Liver (tissue), 8 donors: ENCODE measurements at regions not wholly inside any gene's neighbourhood (a gene's known extent, or its start where the extent isn't known, plus 50 kb on each side); places are given as distances from the start of the nearest gene placed in this dataset.

Source experiments
- DNase-seq: peaks from one replicate; pipeline ENCODE4 v3.0.0-alpha.2; 2017; ENCODE audit warnings: low spot score
- H3K27ac ChIP-seq, 2 donors: one replicate each; pipeline ENCODE4 v1.7.0; 2013; ENCODE audit warnings: inconsistent platforms in 2 of 2, low read length in 2 of 2, control low read depth in 1 of 2, low read depth in 1 of 2, mild to moderate bottlenecking in 1 of 2
- H3K27me3 ChIP-seq, 4 donors: one replicate each; pipeline versions ENCODE4 v1.6.1 to v1.7.0; 2013; ENCODE audit warnings: low read length in 3 of 4, inconsistent platforms in 1 of 4, mild to moderate bottlenecking in 1 of 4, moderate library complexity in 1 of 4; ENCODE audit not compliant: control insufficient read depth in 4 of 4, insufficient read depth in 4 of 4
- H3K36me3 ChIP-seq, 4 donors: one replicate each; pipeline versions ENCODE4 v1.6.1 to v1.7.0; 2013; ENCODE audit warnings: low read length in 3 of 4, mild to moderate bottlenecking in 3 of 4, low read depth in 1 of 4, moderate library complexity in 1 of 4; ENCODE audit not compliant: control insufficient read depth in 4 of 4, insufficient read depth in 3 of 4
- H3K4me1 ChIP-seq, 4 donors: one replicate each; pipeline versions ENCODE4 v1.6.1 to v1.7.0; 2013; ENCODE audit warnings: low read length in 3 of 4, mild to moderate bottlenecking in 3 of 4, moderate library complexity in 1 of 4; ENCODE audit not compliant: control insufficient read depth in 4 of 4, insufficient read depth in 4 of 4
- H3K4me3 ChIP-seq, 3 donors: one replicate each; pipeline versions ENCODE4 v1.6.1 to v1.7.0; 2013; ENCODE audit warnings: low read length in 3 of 3, control low read depth in 1 of 3, low read depth in 1 of 3, mild to moderate bottlenecking in 1 of 3
- H3K9ac ChIP-seq, 2 donors: one replicate each; pipeline ENCODE4 v1.7.0; 2013; ENCODE audit warnings: low read length in 2 of 2, mild to moderate bottlenecking in 2 of 2, moderate library complexity in 2 of 2, control low read depth in 1 of 2, low read depth in 1 of 2
- H3K9me3 ChIP-seq, 4 donors: one replicate each; pipeline versions ENCODE4 v1.6.1 to v1.7.0; 2013; ENCODE audit warnings: low read length in 3 of 4; ENCODE audit not compliant: control insufficient read depth in 4 of 4
- ATF3 ChIP-seq: IDR thresholded peaks from 2 replicates; pipeline ENCODE4 v1.6.1; 2016; ENCODE audit warnings: antibody characterized with exemption
- CTCF ChIP-seq: fragments of 150-350 bp; IDR thresholded peaks from 2 replicates; pipeline ENCODE4 v1.5.1; 2017; ENCODE audit warnings: improper control_type of control experiment, low read depth, low read length; ENCODE audit not compliant: missing input control
- EGR1 ChIP-seq, 2 donors: IDR thresholded peaks; 2 replicates each; pipeline ENCODE4 v1.6.1; 2016 to 2018; ENCODE audit warnings: antibody characterized with exemption in 2 of 2, low read depth in 2 of 2
- FOXA1 ChIP-seq: IDR thresholded peaks from 2 replicates; pipeline ENCODE4 v1.6.1; 2016; ENCODE audit warnings: antibody characterized with exemption
- HNF4A ChIP-seq, 2 donors: conservative IDR thresholded peaks; 2 replicates each; pipeline ENCODE4 v1.6.1; 2016; ENCODE audit warnings: antibody characterized with exemption in 2 of 2, mild to moderate bottlenecking in 2 of 2
- HNF4G ChIP-seq: IDR thresholded peaks from 2 replicates; pipeline ENCODE4 v1.6.1; 2016; ENCODE audit warnings: antibody characterized with exemption
- JUND ChIP-seq, 2 donors: IDR thresholded peaks; 2 replicates each; pipeline ENCODE4 v1.6.1; 2016; ENCODE audit warnings: antibody characterized with exemption in 2 of 2
- MAX ChIP-seq: IDR thresholded peaks from 2 replicates; pipeline ENCODE4 v1.6.1; 2016; ENCODE audit warnings: antibody characterized with exemption
- NR2F2 ChIP-seq: IDR thresholded peaks from 2 replicates; pipeline ENCODE4 v1.6.1; 2016; ENCODE audit warnings: antibody characterized with exemption
- RAD21 ChIP-seq, 2 donors: IDR thresholded peaks; 2 replicates each; pipeline ENCODE4 v1.6.1; 2016; ENCODE audit warnings: antibody characterized with exemption in 2 of 2, mild to moderate bottlenecking in 2 of 2
- REST ChIP-seq: IDR thresholded peaks from 2 replicates; pipeline ENCODE4 v1.6.1; 2016; ENCODE audit warnings: antibody characterized with exemption, mild to moderate bottlenecking
- RXRA ChIP-seq, 2 donors: IDR thresholded peaks; 2 replicates each; pipeline ENCODE4 v1.6.1; 2017 to 2018; ENCODE audit warnings: antibody characterized with exemption in 2 of 2, mild to moderate bottlenecking in 1 of 2
- SP1 ChIP-seq: IDR thresholded peaks from 2 replicates; pipeline ENCODE4 v1.6.1; 2018; ENCODE audit warnings: antibody characterized with exemption, mild to moderate bottlenecking
- TAF1 ChIP-seq: conservative IDR thresholded peaks from 2 replicates; pipeline ENCODE4 v1.6.1; 2016; ENCODE audit warnings: antibody characterized with exemption, mild to moderate bottlenecking
- YY1 ChIP-seq: IDR thresholded peaks from 2 replicates; pipeline ENCODE4 v1.6.1; 2016; ENCODE audit warnings: antibody characterized with exemption, mild to moderate bottlenecking
- ZBTB33 ChIP-seq: IDR thresholded peaks from 2 replicates; pipeline ENCODE4 v1.6.1; 2016; ENCODE audit warnings: antibody characterized with exemption
- WGBS: extraction: QIAGEN DNeasy Blood & Tissue Kit; methylation state at CpG from one replicate; pipeline ENCODE4 v1.1.7; 2013; 5-methylcytosine and 5-hydroxymethylcytosine counted together
- donor health status: healthy.
- donor health status: healthy.
- donor health status: healthy.
- donor health status: healthy.
- donor health status: healthy.

GRCh38 chr1:172970186-172970585 is 80.6 kb downstream of the TNFSF18 start:
- no peaks in the 10 kb centered on the region for H3K36me3 ChIP-seq
- no peak overlapping the region for H3K4me3 ChIP-seq
- H3K4me1 ChIP-seq, result no peaks in the 10 kb centered on the region
- TF ChIP-seq EGR1 (IDR thresholded peaks at IDR 0.05; ENCODE audit: low read depth in 2 of 2) (no peak), TAF1 (no peak), ATF3 (no peak), MAX (no peak), HNF4G (no peak), NR2F2 (no peak), REST (no peak), JUND (IDR thresholded peaks at IDR 0.05) (no peak), RAD21 (IDR thresholded peaks at IDR 0.05) (no peak), CTCF (no peak), ZBTB33 (no peak), RXRA (IDR thresholded peaks at IDR 0.05) (no peak)
- no peaks in the 10 kb centered on the region for H3K27me3 ChIP-seq
- no peak for DNase-seq
- H3K9me3 ChIP-seq, result no peaks in the 10 kb centered on the region
- H3K27ac ChIP-seq, result no peak overlapping the region
- no peak overlapping the region for H3K9ac ChIP-seq
- 96% methylated on average over 1 of the region's 1 CpG for WGBS

GRCh38 chr1:172971241-172971640 is 79.5 kb downstream of the TNFSF18 start:
- no peaks in the 10 kb centered on the region for H3K27me3 ChIP-seq
- no peak overlapping the region for H3K9ac ChIP-seq
- H3K4me1 ChIP-seq, result peaks cover 0 to 6% (median 6%) of the 10 kb centered on the region in 4 donors
- WGBS, result 80% methylated on average over 4 of the region's 4 CpGs
- no peak overlapping the region for H3K27ac ChIP-seq
- no peak overlapping the region for H3K4me3 ChIP-seq
- H3K9me3 ChIP-seq, result no peaks in the 10 kb centered on the region
- no peaks in the 10 kb centered on the region for H3K36me3 ChIP-seq
- DNase-seq, result no peak
- no peak for TF ChIP-seq JUND (IDR thresholded peaks at IDR 0.05)
- no peak for TF ChIP-seq ZBTB33
- no peak for TF ChIP-seq HNF4G
- TF ChIP-seq YY1, result no peak
- no peak for TF ChIP-seq HNF4A (conservative IDR thresholded peaks at IDR 0.05)
- no peak for TF ChIP-seq FOXA1
- no peak for TF ChIP-seq RXRA (IDR thresholded peaks at IDR 0.05)
- TF ChIP-seq CTCF, result no peak
- no peak for TF ChIP-seq TAF1
- TF ChIP-seq RAD21 (IDR thresholded peaks at IDR 0.05), result no peak
- TF ChIP-seq SP1, result no peak
- no peak for TF ChIP-seq ATF3
